GM18502 (cell line): ENCODE measurements at regions not wholly inside any gene's neighbourhood (a gene's known extent, or its start where the extent isn't known, plus 50 kb on each side); places are given as distances from the start of the nearest gene placed in this dataset.

Experiments used
- ATAC-seq: cut with Tn5 transposase; IDR thresholded peaks from one replicate; pipeline ENCODE4 v1.9.1; 2021; ENCODE audit warnings: mild to moderate bottlenecking; ENCODE audit not compliant: unreplicated experiment, poor library complexity

GRCh38 chr5:145511351-145511750, 323.8 kb downstream of the PRELID2 start:
- no peak for ATAC-seq

- ATAC-seq, result no peak
These were observed 324.4 kb downstream of the PRELID2 start for GRCh38 chr5:145510769-145511168.

- no peak for ATAC-seq
These were observed 324.8 kb downstream of the PRELID2 start for GRCh38 chr5:145510324-145510723.

- no peak for ATAC-seq
These were observed 325.6 kb downstream of the PRELID2 start for GRCh38 chr5:145509336-145510136.

GRCh38 chr5:145506185-145506850, 328.8 kb downstream of the PRELID2 start:
- ATAC-seq, result no peak

GRCh38 chr5:145502906-145503305, 332.2 kb downstream of the PRELID2 start:
- no peak for ATAC-seq

- no peak for ATAC-seq
These were observed 334.4 kb downstream of the PRELID2 start for GRCh38 chr5:145500710-145501109.

- no peak for ATAC-seq
These were observed 335.7 kb downstream of the PRELID2 start for GRCh38 chr5:145499483-145499882.

- no peak for ATAC-seq
These were observed 338.1 kb downstream of the PRELID2 start for GRCh38 chr5:145497052-145497451.

GRCh38 chr5:145495741-145496140, 339.4 kb downstream of the PRELID2 start:
- no peak for ATAC-seq

- no peak for ATAC-seq
These were observed 339.9 kb downstream of the PRELID2 start for GRCh38 chr5:145495196-145495595.

- ATAC-seq, result no peak
These were observed 341.7 kb downstream of the PRELID2 start for GRCh38 chr5:145493435-145493834.

- no peak for ATAC-seq
These were observed 345.6 kb downstream of the PRELID2 start for GRCh38 chr5:145489516-145489915.

- no peak for ATAC-seq
These were observed 351.0 kb downstream of the PRELID2 start for GRCh38 chr5:145484158-145484557.

GRCh38 chr5:145483212-145483611, 351.9 kb downstream of the PRELID2 start:
- no peak for ATAC-seq

GRCh38 chr5:145479857-145480256, 355.3 kb downstream of the PRELID2 start:
- ATAC-seq, result no peak

GRCh38 chr5:145479271-145479670, 355.9 kb downstream of the PRELID2 start:
- no peak for ATAC-seq

- no peak for ATAC-seq
These were observed 356.5 kb downstream of the PRELID2 start for GRCh38 chr5:145478651-145479050.

- no peak for ATAC-seq
These were observed 362.0 kb downstream of the PRELID2 start for GRCh38 chr5:145473042-145473642.

- no peak for ATAC-seq
These were observed 363.1 kb downstream of the PRELID2 start for GRCh38 chr5:145471831-145472612.

- ATAC-seq, result no peak
These were observed 364.1 kb downstream of the PRELID2 start for GRCh38 chr5:145471026-145471425.
